Lower leg skin (tissue), 4 donors: ENCODE measurements at regions not wholly inside any gene's neighbourhood (a gene's known extent, or its start where the extent isn't known, plus 50 kb on each side); places are given as distances from the start of the nearest gene placed in this dataset.

Experiments used
- DNase-seq, 2 donors: peaks; one replicate each; pipeline ENCODE4 v3.0.0-alpha.2; 2019; ENCODE audit warnings: low spot score in 2 of 2
- H3K4me3 ChIP-seq: fragments of 200-600 bp; sonication (generic); 2 replicates; pipeline ENCODE4 v1.5.1; 2017; ENCODE audit warnings: mild to moderate bottlenecking, low read depth; ENCODE audit not compliant: poor library complexity, severe bottlenecking
- CTCF ChIP-seq, 3 donors: fragments of 450-650 bp; IDR thresholded peaks; one replicate each; pipeline ENCODE4 v1.5.1; 2016; ENCODE audit warnings: antibody characterized with exemption in 3 of 3, mild to moderate bottlenecking in 3 of 3, moderate library complexity in 2 of 3
- POLR2A ChIP-seq, 2 donors: fragments of 450-650 bp; IDR thresholded peaks; one replicate each; pipeline ENCODE4 v1.6.1; 2016 to 2017; ENCODE audit warnings: antibody characterized with exemption in 2 of 2, mild to moderate bottlenecking in 1 of 2, moderate library complexity in 1 of 2
- WGBS, 2 donors: methylation state at CpG; one replicate each; pipeline ENCODE4 v1.1.5; 2018; 5-methylcytosine and 5-hydroxymethylcytosine counted together
- intact Hi-C: fragments of 100-400 bp; cut with DNase I; formaldehyde crosslinking; loops from one replicate; pipeline ENCODE4 v1.15.0; 2023; ENCODE audit warnings: low total_unique reads

GRCh38 chr2:220835583-220835982, 736.5 kb downstream of the EPHA4 start:
- WGBS, 2 donors = 73% methylated on average over 5 of the region's 5 CpGs

GRCh38 chr2:220837226-220837625, 734.9 kb downstream of the EPHA4 start:
- no peak for DNase-seq
- no peak overlapping the region for H3K4me3 ChIP-seq
- WGBS, 2 donors = 75 to 76% methylated on average over 2 of the region's 2 CpGs
- intact Hi-C loops = no loop called here
- TF ChIP-seq POLR2A (IDR thresholded peaks at IDR 0.05) = no peak
- no peak for TF ChIP-seq CTCF (IDR thresholded peaks at IDR 0.05)

More at GRCh38 chr2:220835583-220835982, 736.5 kb downstream of the EPHA4 start:
- H3K4me3 ChIP-seq = no peak overlapping the region
- TF ChIP-seq CTCF (IDR thresholded peaks at IDR 0.05) (no peak), POLR2A (IDR thresholded peaks at IDR 0.05) (no peak)
- no peak for DNase-seq
- intact Hi-C loops = no loop called here

- no peak overlapping the region for H3K4me3 ChIP-seq
- TF ChIP-seq CTCF (IDR thresholded peaks at IDR 0.05) = no peak
- DNase-seq = no peak
- intact Hi-C loops = no loop called here
- WGBS, 2 donors = 85 to 91% methylated on average over 4 of the region's 4 CpGs
Observed at GRCh38 chr2:220842901-220843665, 729.0 kb downstream of the EPHA4 start.

- WGBS, 2 donors = 39 to 86% methylated on average over 1 of the region's 1 CpG
- DNase-seq = no peak
- TF ChIP-seq CTCF (IDR thresholded peaks at IDR 0.05) (no peak), POLR2A (IDR thresholded peaks at IDR 0.05) (no peak)
- H3K4me3 ChIP-seq = no peak overlapping the region
- intact Hi-C loops = no loop called here
Observed at GRCh38 chr2:220845766-220846273, 726.3 kb downstream of the EPHA4 start.

GRCh38 chr2:220847006-220847405, 725.1 kb downstream of the EPHA4 start:
- no peak for DNase-seq
- no peak for TF ChIP-seq CTCF (IDR thresholded peaks at IDR 0.05)
- TF ChIP-seq POLR2A (IDR thresholded peaks at IDR 0.05) = no peak
- 59 to 64% methylated on average over 3 of the region's 3 CpGs for WGBS, 2 donors
- H3K4me3 ChIP-seq = no peak overlapping the region
- intact Hi-C loops = no loop called here
